ENCODE measurements at regions not wholly inside any gene's neighbourhood (a gene's known extent, or its start where the extent isn't known, plus 50 kb on each side); places are given as distances from the start of the nearest gene placed in this dataset.

DNA sequence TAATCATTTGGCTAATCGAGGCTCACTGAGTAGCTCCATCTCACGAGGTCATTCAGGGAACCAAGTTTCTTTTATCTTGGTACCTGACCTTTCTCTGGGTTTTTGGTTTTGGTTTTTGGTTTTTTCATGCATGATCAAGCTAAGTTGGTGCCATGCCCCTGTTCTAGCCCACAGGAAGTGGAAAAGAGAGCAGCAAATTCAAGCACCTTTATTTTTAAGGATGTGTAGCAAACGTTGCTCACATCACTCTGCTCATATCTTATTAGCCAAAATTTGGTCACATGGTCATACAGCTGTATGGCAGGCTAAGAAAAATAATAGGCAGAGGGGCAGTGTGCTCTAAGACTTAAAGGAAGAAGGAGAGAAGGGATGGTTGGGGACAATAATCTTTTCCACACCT lies 593.5 kb downstream of the DIAPH3 start:
- ChIA-PET CTCF (interaction anchor here (0.6 kb wide), 1 partner anchor 921 kb away, joined by 4 read pairs; no protein-coding TSS in a partner anchor), POLR2A (ENCODE audit: low non-redundant PET) (no interaction called here)
- BruUV-seq (replicated peaks): no TSS peak
- H3K4me1 ChIP-seq (ENCODE audit: insufficient read depth, low read length, poor library complexity, severe bottlenecking): peaks cover 27% of the 10 kb centered on the region
- no peaks in the 10 kb centered on the region for H3K36me3 ChIP-seq (ENCODE audit: insufficient read depth, low read length, poor library complexity, severe bottlenecking)
- peaks cover 4% of the 10 kb centered on the region for H3K9me3 ChIP-seq (ENCODE audit: low read depth, low read length, poor library complexity, severe bottlenecking)
- DNase-seq (ENCODE audit: low spot score): no peak
- no peak overlapping the region for H3K27ac ChIP-seq (ENCODE audit: low read depth, low read length, poor library complexity, severe bottlenecking)
- no peak for TF ChIP-seq EZH2 (IDR thresholded peaks at IDR 0.05; ENCODE audit: borderline replicate concordance, low read depth, low read length, poor library complexity, severe bottlenecking)
- TF ChIP-seq, protein P1, sequence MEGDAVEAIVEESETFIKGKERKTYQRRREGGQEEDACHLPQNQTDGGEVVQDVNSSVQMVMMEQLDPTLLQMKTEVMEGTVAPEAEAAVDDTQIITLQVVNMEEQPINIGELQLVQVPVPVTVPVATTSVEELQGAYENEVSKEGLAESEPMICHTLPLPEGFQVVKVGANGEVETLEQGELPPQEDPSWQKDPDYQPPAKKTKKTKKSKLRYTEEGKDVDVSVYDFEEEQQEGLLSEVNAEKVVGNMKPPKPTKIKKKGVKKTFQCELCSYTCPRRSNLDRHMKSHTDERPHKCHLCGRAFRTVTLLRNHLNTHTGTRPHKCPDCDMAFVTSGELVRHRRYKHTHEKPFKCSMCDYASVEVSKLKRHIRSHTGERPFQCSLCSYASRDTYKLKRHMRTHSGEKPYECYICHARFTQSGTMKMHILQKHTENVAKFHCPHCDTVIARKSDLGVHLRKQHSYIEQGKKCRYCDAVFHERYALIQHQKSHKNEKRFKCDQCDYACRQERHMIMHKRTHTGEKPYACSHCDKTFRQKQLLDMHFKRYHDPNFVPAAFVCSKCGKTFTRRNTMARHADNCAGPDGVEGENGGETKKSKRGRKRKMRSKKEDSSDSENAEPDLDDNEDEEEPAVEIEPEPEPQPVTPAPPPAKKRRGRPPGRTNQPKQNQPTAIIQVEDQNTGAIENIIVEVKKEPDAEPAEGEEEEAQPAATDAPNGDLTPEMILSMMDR (conservative IDR thresholded peaks at IDR 0.05; ENCODE audit: low read depth, low read length): no peak
- intact Hi-C loops (cut with micrococcal nuclease; ENCODE audit: unreplicated experiment): no loop called here
- H3K4me3 ChIP-seq (ENCODE audit: low read depth, low read length, poor library complexity, severe bottlenecking): no peak overlapping the region
- no peaks in the 10 kb centered on the region for H3K27me3 ChIP-seq (replicated peaks; ENCODE audit: insufficient read depth, low read depth, low read length, poor library complexity)

DNA sequence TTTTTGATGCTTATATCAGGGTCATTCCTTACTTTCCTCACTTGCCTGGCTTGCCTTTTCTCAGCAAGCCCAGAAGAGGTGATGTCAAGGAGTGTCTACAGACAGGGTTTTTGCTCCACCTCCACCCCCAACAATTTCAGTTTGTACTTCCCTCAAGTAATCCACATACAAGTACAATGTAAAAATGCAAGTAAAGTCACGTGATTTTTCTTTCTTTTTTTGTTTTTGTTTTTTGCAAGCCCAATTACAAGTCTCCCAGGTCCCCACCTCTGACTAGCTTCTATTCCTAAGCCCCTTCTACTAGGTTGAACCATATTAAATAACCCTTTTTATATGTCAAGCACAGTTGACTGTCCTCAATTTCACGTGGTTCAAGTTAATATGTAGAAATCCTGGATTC lies 579.6 kb downstream of the DIAPH3 start:
- no peak for DNase-seq (ENCODE audit: low spot score)
- ChIA-PET CTCF (no interaction called here), POLR2A (ENCODE audit: low non-redundant PET) (no interaction called here)
- no TSS peak for BruUV-seq (replicated peaks)
- no peak overlapping the region for H3K27ac ChIP-seq (ENCODE audit: low read depth, low read length, poor library complexity, severe bottlenecking)
- no peaks in the 10 kb centered on the region for H3K27me3 ChIP-seq (replicated peaks; ENCODE audit: insufficient read depth, low read depth, low read length, poor library complexity)
- TF ChIP-seq EZH2 (IDR thresholded peaks at IDR 0.05; ENCODE audit: borderline replicate concordance, low read depth, low read length, poor library complexity, severe bottlenecking): no peak
- TF ChIP-seq, protein P1 (conservative IDR thresholded peaks at IDR 0.05; ENCODE audit: low read depth, low read length): no peak
- H3K4me3 ChIP-seq (ENCODE audit: low read depth, low read length, poor library complexity, severe bottlenecking): no peak overlapping the region
- no peaks in the 10 kb centered on the region for H3K9me3 ChIP-seq (ENCODE audit: low read depth, low read length, poor library complexity, severe bottlenecking)
- no peaks in the 10 kb centered on the region for H3K36me3 ChIP-seq (ENCODE audit: insufficient read depth, low read length, poor library complexity, severe bottlenecking)
- intact Hi-C loops (cut with micrococcal nuclease; ENCODE audit: unreplicated experiment): no loop called here
- no peaks in the 10 kb centered on the region for H3K4me1 ChIP-seq (ENCODE audit: insufficient read depth, low read length, poor library complexity, severe bottlenecking)

DNA sequence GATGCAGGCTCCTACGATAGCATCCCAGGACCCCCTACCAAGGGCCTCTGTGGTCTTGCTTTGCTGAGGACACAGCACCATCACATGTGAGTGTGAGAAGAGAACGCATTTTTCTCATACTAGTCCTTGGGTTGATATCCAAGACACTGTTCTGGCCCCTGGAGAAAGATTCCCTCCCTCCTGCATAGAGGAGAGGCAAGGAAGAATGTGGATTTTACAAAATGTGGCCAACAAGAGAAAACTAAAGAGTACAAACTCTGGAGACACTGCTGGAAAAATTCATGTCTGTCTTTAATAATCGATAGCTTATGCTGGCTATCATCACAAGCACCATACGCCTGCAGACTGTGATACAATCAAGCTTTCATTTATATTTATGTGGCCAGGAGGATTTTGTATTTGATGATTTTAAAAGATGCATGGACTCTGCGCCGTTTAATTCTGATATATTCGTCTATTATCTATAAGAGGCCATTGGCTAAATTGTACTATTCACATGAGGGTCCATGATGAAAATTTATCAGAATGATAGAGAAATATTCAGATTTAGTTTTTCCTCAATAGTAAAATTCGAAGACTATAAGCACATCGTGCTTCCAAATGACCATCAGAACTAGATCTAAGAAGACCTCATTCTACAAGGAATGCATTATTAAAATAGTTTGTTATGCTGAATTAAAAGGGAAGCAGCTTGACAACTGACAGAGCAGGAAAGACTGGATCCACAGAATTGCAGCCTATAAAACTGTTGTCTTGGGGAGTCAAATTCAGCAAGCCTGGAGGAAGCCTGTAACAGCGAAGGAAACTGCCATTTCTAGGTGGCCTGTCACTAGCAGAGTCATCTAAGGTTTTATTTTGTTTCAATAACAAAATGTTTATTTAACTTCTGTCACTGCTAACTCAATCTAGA lies 578.7 kb downstream of the DIAPH3 start:
- Histone ChIP-seq H3K27ac (ENCODE audit: low read depth, low read length, poor library complexity, severe bottlenecking) (no peak overlapping the region), H3K36me3 (ENCODE audit: insufficient read depth, low read length, poor library complexity, severe bottlenecking) (no peaks in the 10 kb centered on the region), H3K9me3 (ENCODE audit: low read depth, low read length, poor library complexity, severe bottlenecking) (no peaks in the 10 kb centered on the region), H3K4me1 (ENCODE audit: insufficient read depth, low read length, poor library complexity, severe bottlenecking) (no peaks in the 10 kb centered on the region), H3K4me3 (ENCODE audit: low read depth, low read length, poor library complexity, severe bottlenecking) (no peak overlapping the region), H3K27me3 (replicated peaks; ENCODE audit: insufficient read depth, low read depth, low read length, poor library complexity) (no peaks in the 10 kb centered on the region)
- DNase-seq (ENCODE audit: low spot score): no peak
- TF ChIP-seq, protein P1 (conservative IDR thresholded peaks at IDR 0.05; ENCODE audit: low read depth, low read length): no peak
- no peak for TF ChIP-seq EZH2 (IDR thresholded peaks at IDR 0.05; ENCODE audit: borderline replicate concordance, low read depth, low read length, poor library complexity, severe bottlenecking)
- CTCF ChIA-PET: no interaction called here
- intact Hi-C loops (cut with micrococcal nuclease; ENCODE audit: unreplicated experiment): no loop called here
- POLR2A ChIA-PET (ENCODE audit: low non-redundant PET): no interaction called here
- no TSS peak for BruUV-seq (replicated peaks)

All from A673 (cell line).